Stimulated activated naive CD8-positive, alpha-beta T cell treated with anti-CD3 and anti-CD28 coated beads, Interleukin-15, amount 100 ng/mL, for 72 hours (primary cell): ENCODE measurements at regions not wholly inside any gene's neighbourhood (a gene's known extent, or its start where the extent isn't known, plus 50 kb on each side); places are given as distances from the start of the nearest gene placed in this dataset.

Experiments
- ATAC-seq: fragments of 150-1000 bp; cut with Tn5 transposase; 2 replicates; pipeline ENCODE4 v1.10.0; 2021; ENCODE audit warnings: mild to moderate bottlenecking, moderate library complexity
- DNase-seq, 2 donors: peaks; one replicate each; pipeline ENCODE4 v3.0.0; 2021 to 2022
- H3K27ac Mint-ChIP-seq, 2 donors: one replicate each; pipeline ENCODE4 v1.8.0; 2022; ENCODE audit warnings: mild to moderate bottlenecking in 2 of 2, mixed read lengths in 2 of 2, moderate library complexity in 2 of 2
- H3K27me3 Mint-ChIP-seq: one replicate; pipeline ENCODE4 v1.8.0; 2022; ENCODE audit warnings: mixed read lengths
- H3K4me1 Mint-ChIP-seq: one replicate; pipeline ENCODE4 v1.8.0; 2022; ENCODE audit warnings: mild to moderate bottlenecking, mixed read lengths
- H3K4me3 Mint-ChIP-seq, 2 donors: one replicate each; pipeline ENCODE4 v1.8.0; 2022; ENCODE audit warnings: mild to moderate bottlenecking in 2 of 2, mixed read lengths in 2 of 2, moderate library complexity in 1 of 2
- H3K9me3 Mint-ChIP-seq, 2 donors: one replicate each; pipeline ENCODE4 v1.8.0; 2022; ENCODE audit warnings: mixed read lengths in 2 of 2

GRCh38 chr4:186886759-186887158 is 163.1 kb upstream of the FAT1 start:
- ATAC-seq (no peak), DNase-seq (no peak)
- H3K4me1 Mint-ChIP-seq = no peaks in the 10 kb centered on the region
- H3K4me3 Mint-ChIP-seq = no peak overlapping the region
- peaks cover 0 to 22% of the 10 kb centered on the region in 2 donors for H3K9me3 Mint-ChIP-seq
- no peak overlapping the region for H3K27ac Mint-ChIP-seq
- H3K27me3 Mint-ChIP-seq = no peaks in the 10 kb centered on the region

DNA sequence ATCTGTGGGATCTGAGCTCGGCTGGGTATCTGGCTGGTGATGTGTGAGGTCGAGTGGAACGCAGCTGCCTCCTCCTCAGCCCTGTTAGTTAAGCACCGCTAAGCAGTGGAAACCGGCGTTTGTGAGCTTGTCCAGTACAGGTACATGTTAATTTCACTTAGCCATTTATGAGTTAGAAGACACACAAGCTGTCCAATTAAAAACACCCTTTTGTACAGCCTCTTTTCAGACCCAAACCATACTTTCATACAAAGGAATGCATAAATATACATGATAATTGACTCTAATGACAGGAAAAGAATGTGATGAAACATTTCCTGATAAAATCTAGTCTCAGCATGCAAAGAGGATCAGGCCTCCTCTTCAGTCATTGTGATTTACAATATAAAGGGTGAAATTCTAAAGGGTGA is 163.6 kb upstream of the FAT1 start:
- H3K4me1 Mint-ChIP-seq = no peaks in the 10 kb centered on the region
- DNase-seq (no peak), ATAC-seq (no peak)
- no peak overlapping the region for H3K4me3 Mint-ChIP-seq
- no peaks in the 10 kb centered on the region for H3K27me3 Mint-ChIP-seq
- no peak overlapping the region for H3K27ac Mint-ChIP-seq
- H3K9me3 Mint-ChIP-seq = peaks cover 0 to 17% of the 10 kb centered on the region in 2 donors

- ATAC-seq (no peak), DNase-seq (no peak)
- Mint-ChIP-seq H3K9me3 (peaks cover 2 to 16% of the 10 kb centered on the region in 2 donors), H3K27ac (no peak overlapping the region), H3K4me1 (no peaks in the 10 kb centered on the region), H3K4me3 (no peak overlapping the region), H3K27me3 (no peaks in the 10 kb centered on the region)
These were observed 164.1 kb upstream of the FAT1 start for GRCh38 chr4:186887752-186888151.

DNA sequence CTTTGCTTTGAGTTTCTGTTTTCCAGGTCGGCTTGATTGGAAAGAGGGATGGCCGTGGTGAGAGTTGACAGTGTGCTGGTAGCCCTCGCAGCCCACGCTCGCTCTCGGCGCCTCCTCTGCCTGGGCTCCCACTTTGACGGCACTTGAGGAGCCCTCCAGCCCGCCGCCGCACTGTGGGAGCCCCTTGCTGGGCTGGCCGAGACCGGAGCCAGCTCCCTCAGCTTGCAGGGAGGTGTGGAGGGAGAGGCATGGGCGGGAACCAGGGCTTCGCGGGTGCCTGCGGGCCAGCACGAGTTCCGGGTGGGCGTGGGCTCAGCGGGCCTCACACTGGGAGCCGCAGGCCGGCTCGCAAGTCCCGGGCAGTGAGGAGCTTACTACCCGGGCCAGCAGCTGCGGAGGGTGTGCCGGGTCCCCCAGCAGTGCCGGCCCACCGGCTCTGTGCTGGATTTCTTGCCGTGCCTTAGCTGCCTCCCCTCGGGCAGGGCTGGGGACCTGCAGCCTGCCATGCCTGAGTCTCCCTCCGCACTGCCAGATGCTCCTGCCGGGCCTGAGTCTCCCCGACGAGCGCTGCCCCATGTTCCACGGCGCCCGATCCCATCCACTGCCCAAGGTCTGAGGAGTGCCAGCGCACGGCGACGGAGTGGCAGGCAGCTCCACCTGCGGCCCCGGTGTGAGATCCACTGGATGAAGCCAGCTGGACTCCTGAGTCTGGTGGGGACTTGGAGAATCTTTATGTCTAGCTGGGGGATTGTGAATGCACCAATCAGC is 166.4 kb upstream of the FAT1 start:
- Mint-ChIP-seq H3K9me3 (peaks cover 8 to 28% of the 10 kb centered on the region in 2 donors), H3K4me1 (no peaks in the 10 kb centered on the region), H3K4me3 (no peak overlapping the region), H3K27me3 (no peaks in the 10 kb centered on the region), H3K27ac (no peak overlapping the region)
- DNase-seq (no peak), ATAC-seq (no peak)

DNA sequence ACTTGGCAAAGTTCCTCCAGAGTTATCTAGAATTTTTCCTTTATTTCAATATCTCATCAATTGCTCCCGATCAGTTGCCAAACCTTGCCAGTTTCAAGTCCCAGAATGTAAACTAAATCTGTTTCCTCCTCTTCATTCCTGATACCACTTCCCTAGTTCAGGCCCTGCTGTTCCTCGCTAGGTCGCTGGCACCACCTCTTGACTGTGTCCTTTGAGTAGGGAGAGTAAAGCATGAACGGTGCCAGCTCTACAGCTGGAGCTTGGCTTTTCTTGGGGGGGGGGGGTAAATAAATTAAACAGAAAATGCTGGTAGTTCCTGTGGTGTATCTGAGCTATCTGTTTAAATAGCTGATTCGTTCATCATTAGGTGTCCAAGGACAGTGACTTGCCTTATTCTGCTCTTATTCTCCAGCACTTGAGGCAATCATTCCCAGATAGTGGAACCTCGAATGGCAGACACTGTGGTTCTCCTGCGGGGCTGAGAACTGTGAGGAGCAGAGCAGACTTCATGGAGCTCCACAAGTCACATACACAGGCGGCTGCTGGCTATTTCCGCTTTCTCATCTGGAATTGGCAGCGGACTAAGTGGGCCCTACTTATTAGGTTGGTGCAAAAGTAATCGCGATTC is 168.3 kb upstream of the FAT1 start:
- no peaks in the 10 kb centered on the region for H3K27me3 Mint-ChIP-seq
- ATAC-seq (no peak), DNase-seq (no peak)
- no peaks in the 10 kb centered on the region for H3K4me1 Mint-ChIP-seq
- peaks cover 12 to 42% of the 10 kb centered on the region in 2 donors for H3K9me3 Mint-ChIP-seq
- H3K27ac Mint-ChIP-seq = no peak overlapping the region
- no peak overlapping the region for H3K4me3 Mint-ChIP-seq

- Mint-ChIP-seq H3K4me3 (no peak overlapping the region), H3K27me3 (no peaks in the 10 kb centered on the region), H3K27ac (no peak overlapping the region), H3K9me3 (peaks cover 15 to 35% of the 10 kb centered on the region in 2 donors), H3K4me1 (no peaks in the 10 kb centered on the region)
- DNase-seq = no peak
- no peak for ATAC-seq
These were observed 174.7 kb upstream of the FAT1 start for GRCh38 chr4:186898367-186898766.

DNA sequence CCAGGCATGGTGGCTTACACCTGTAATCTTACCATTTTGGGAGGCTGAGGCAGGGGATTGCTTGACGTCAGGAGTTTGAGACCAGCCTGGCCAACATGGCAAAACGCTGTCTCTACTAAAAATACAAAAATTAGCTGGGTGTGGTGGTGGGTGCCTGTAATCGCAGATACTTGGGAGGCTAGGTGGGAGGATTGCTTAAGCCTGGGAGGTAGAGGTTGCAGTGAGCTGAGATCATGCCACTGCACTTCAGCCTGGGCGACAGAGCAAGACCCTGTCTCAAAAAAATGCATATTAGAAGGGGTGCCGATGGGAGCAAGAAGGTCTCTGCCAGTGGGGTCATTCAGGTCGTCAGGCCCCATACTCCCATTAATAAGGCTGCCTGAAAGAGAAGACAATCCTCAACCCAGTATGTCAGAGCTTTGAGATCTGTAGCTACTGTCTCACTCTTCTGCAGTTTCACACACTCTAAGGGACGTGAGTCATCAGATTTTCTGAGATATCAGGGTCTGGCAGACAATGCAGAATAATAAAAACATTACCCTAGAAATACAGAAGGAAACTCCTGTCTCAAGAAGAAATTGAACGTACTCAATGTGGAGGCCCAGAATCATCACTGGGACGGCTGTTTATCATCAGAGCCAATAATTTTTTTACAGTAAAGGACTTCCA is 176.7 kb upstream of the FAT1 start:
- H3K27me3 Mint-ChIP-seq = no peaks in the 10 kb centered on the region
- H3K27ac Mint-ChIP-seq = no peak overlapping the region
- DNase-seq (no peak), ATAC-seq (no peak)
- no peak overlapping the region for H3K4me3 Mint-ChIP-seq
- H3K9me3 Mint-ChIP-seq = peaks cover 12 to 23% of the 10 kb centered on the region in 2 donors
- no peaks in the 10 kb centered on the region for H3K4me1 Mint-ChIP-seq

GRCh38 chr4:186900984-186901383 is 177.3 kb upstream of the FAT1 start:
- Mint-ChIP-seq H3K9me3 (peaks cover 12 to 26% of the 10 kb centered on the region in 2 donors), H3K4me3 (no peak overlapping the region), H3K4me1 (no peaks in the 10 kb centered on the region), H3K27me3 (no peaks in the 10 kb centered on the region), H3K27ac (no peak overlapping the region)
- DNase-seq (no peak), ATAC-seq (no peak)

GRCh38 chr4:186901850-186902249 is 178.2 kb upstream of the FAT1 start:
- Mint-ChIP-seq H3K4me1 (no peaks in the 10 kb centered on the region), H3K9me3 (peaks cover 9 to 20% of the 10 kb centered on the region in 2 donors), H3K4me3 (no peak overlapping the region), H3K27ac (no peak overlapping the region), H3K27me3 (no peaks in the 10 kb centered on the region)
- DNase-seq (no peak), ATAC-seq (no peak)

GRCh38 chr4:186902361-186902760 is 178.7 kb upstream of the FAT1 start:
- Mint-ChIP-seq H3K27me3 (no peaks in the 10 kb centered on the region), H3K4me3 (no peak overlapping the region), H3K4me1 (no peaks in the 10 kb centered on the region), H3K9me3 (peaks cover 7 to 18% of the 10 kb centered on the region in 2 donors), H3K27ac (no peak overlapping the region)
- DNase-seq (no peak), ATAC-seq (no peak)

DNA sequence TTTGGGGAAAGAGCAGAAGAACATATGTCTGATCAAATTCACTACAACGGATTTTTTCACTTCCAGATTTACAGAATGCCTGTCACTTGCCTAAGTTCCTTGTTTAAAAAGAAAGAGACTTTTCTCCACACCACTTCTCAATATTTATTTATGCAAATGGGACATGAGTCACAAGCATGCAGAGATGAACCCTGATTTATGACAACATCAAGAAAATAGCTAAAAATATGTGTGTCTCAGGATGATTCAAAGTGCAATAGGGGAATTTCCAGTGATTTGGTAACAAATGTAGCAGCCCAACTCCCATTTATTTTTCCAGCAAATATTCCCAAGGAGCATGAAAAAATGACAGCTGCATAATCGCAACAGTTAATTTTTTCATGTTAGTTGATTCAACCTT is 180.4 kb upstream of the FAT1 start:
- H3K4me1 Mint-ChIP-seq = no peaks in the 10 kb centered on the region
- no peak for ATAC-seq
- H3K4me3 Mint-ChIP-seq = no peak overlapping the region
- peaks cover 0 to 16% of the 10 kb centered on the region in 2 donors for H3K9me3 Mint-ChIP-seq
- no peak overlapping the region for H3K27ac Mint-ChIP-seq
- H3K27me3 Mint-ChIP-seq = no peaks in the 10 kb centered on the region
- DNase-seq = no peak

- DNase-seq (no peak), ATAC-seq (no peak)
- peaks cover 0 to 17% of the 10 kb centered on the region in 2 donors for H3K9me3 Mint-ChIP-seq
- no peaks in the 10 kb centered on the region for H3K4me1 Mint-ChIP-seq
- no peak overlapping the region for H3K27ac Mint-ChIP-seq
- no peaks in the 10 kb centered on the region for H3K27me3 Mint-ChIP-seq
- H3K4me3 Mint-ChIP-seq = no peak overlapping the region
These were observed 183.1 kb upstream of the FAT1 start for GRCh38 chr4:186906722-186907121.

DNA sequence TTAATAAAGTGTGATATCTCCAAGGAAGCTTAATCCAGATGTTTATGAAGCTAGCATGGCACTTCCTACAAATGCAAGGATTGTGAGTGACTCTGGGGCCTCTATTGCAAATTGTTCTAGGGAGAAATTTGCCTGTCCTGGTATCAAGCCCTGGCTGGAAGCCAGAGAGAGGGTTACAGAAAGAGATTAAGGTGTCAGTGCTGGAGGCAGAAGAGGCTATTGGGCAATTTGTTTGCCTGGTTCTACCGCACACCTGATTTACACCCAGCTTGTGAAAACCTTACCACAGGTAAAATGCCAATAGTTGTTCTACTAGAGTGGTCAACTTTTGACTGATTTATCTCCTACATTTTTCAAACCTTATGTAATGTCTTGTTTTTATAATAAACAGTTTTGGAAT is 186.7 kb upstream of the FAT1 start:
- Mint-ChIP-seq H3K4me3 (no peak overlapping the region), H3K27me3 (no peaks in the 10 kb centered on the region), H3K27ac (no peak overlapping the region), H3K4me1 (no peaks in the 10 kb centered on the region), H3K9me3 (peaks cover 9 to 22% of the 10 kb centered on the region in 2 donors)
- DNase-seq (no peak), ATAC-seq (no peak)

DNA sequence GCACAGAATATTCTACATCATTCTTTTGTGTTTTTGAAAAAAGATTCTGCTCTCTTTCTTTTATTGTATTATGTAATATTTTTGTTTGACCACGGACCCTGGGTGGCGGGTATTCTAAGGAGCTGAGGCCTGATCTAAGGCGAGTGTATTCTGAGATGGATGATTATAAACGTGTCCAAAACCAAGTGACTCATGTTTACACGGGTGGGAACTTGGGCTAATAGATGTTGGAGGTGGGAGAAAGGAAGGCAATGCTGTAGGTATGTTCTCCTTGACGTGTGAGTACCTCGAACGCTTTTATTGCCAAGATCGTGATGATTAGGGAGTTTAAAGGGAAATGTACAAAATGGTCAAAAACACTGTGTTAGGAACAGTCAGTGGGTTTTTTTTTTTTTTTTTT is 188.9 kb upstream of the FAT1 start:
- Mint-ChIP-seq H3K27ac (no peak overlapping the region), H3K27me3 (no peaks in the 10 kb centered on the region), H3K4me3 (no peak overlapping the region), H3K4me1 (no peaks in the 10 kb centered on the region), H3K9me3 (peaks cover 10 to 12% of the 10 kb centered on the region in 2 donors)
- ATAC-seq (no peak), DNase-seq (no peak)

DNA sequence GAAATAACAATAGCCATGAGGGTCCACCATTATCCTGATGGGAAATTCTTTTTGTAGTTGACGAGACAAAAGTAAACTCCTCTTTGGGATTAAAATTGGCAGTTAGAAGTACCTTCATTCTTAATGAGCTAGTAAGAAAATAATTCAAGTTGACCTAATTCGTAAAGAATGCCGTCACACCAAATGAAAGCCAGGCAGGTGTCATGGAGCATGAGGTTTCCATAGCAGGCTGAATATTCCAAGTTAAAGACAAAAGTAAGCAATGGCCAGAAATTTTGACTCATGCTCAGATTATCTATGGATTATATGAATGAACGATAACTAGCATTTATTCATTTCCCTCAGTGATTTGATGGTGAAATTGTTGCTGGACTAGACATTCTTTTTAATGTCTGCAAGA is 192.2 kb upstream of the FAT1 start:
- Mint-ChIP-seq H3K9me3 (peaks cover 13 to 25% of the 10 kb centered on the region in 2 donors), H3K27me3 (no peaks in the 10 kb centered on the region), H3K4me1 (no peaks in the 10 kb centered on the region), H3K4me3 (no peak overlapping the region), H3K27ac (no peak overlapping the region)
- no peak for ATAC-seq
- DNase-seq = no peak

DNA sequence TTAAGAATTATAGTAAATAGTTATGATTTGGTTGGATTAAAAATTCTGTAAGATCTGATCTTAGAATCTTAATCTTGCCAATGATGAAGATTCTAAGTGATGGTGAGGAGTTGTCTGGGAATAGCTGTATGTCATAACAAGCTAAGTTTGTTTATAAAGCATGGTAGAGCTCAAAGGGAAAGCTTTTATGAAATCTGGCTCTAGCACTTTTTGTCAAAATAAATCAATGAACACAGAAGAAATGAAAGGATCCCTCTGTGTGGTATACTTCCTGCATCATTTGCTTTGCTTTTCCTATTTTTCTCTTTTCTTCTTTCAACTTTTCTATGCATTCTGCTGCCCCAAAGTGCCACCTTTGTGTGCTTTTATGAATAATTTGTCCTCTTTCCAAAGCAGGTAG is 193.5 kb upstream of the FAT1 start:
- H3K4me1 Mint-ChIP-seq = no peaks in the 10 kb centered on the region
- no peaks in the 10 kb centered on the region for H3K27me3 Mint-ChIP-seq
- no peak overlapping the region for H3K27ac Mint-ChIP-seq

More for the DNA sequence above, 193.5 kb upstream of the FAT1 start:
- ATAC-seq (no peak), DNase-seq (no peak)
- H3K4me3 Mint-ChIP-seq = no peak overlapping the region
- peaks cover 13 to 19% of the 10 kb centered on the region in 2 donors for H3K9me3 Mint-ChIP-seq
